Ascending aorta (tissue), 2 donors: ENCODE measurements at regions not wholly inside any gene's neighbourhood (a gene's known extent, or its start where the extent isn't known, plus 50 kb on each side); places are given as distances from the start of the nearest gene placed in this dataset.

Source experiments
- DNase-seq, 2 donors: peaks; one replicate each; pipeline ENCODE4 v3.0.0-alpha.2; 2019; ENCODE audit warnings: low spot score in 2 of 2
- H3K27ac ChIP-seq, 2 donors: fragments of 200-600 bp; sonication (generic); one replicate each; pipeline ENCODE4 v1.5.1; 2016 to 2017; ENCODE audit warnings: mild to moderate bottlenecking in 1 of 2
- H3K27me3 ChIP-seq: fragments of 200-600 bp; sonication (generic); one replicate; pipeline ENCODE4 v1.5.1; 2017
- H3K36me3 ChIP-seq, 2 donors: fragments of 200-600 bp; sonication (generic); one replicate each; pipeline ENCODE4 v1.5.1; 2016
- H3K4me1 ChIP-seq, 2 donors: fragments of 200-600 bp; sonication (generic); one replicate each; pipeline ENCODE4 v1.5.1; 2016 to 2017; ENCODE audit warnings: mild to moderate bottlenecking in 1 of 2
- H3K4me3 ChIP-seq, 2 donors: fragments of 200-600 bp; sonication (generic); one replicate each; pipeline ENCODE4 v1.5.1; 2016 to 2017; ENCODE audit warnings: mild to moderate bottlenecking in 1 of 2
- H3K9me3 ChIP-seq, 2 donors: fragments of 200-600 bp; sonication (generic); one replicate each; pipeline ENCODE4 v1.5.1; 2016
- intact Hi-C: fragments of 100-400 bp; cut with DNase I; formaldehyde crosslinking; loops from one replicate; pipeline ENCODE4 v1.15.1; 2023
- TF ChIP-seq, protein P1 (sequence below), 3 experiments: fragments of 200-600 bp in 2 of 3; fragments of 450-650 bp in 1 of 3; sonication (generic) in 2 of 3; IDR thresholded peaks; one replicate each; pipeline ENCODE4 v1.5.1; 2016 to 2019; ENCODE audit warnings: antibody characterized with exemption in 3 of 3, mild to moderate bottlenecking in 1 of 3, moderate library complexity in 1 of 3

DNA sequence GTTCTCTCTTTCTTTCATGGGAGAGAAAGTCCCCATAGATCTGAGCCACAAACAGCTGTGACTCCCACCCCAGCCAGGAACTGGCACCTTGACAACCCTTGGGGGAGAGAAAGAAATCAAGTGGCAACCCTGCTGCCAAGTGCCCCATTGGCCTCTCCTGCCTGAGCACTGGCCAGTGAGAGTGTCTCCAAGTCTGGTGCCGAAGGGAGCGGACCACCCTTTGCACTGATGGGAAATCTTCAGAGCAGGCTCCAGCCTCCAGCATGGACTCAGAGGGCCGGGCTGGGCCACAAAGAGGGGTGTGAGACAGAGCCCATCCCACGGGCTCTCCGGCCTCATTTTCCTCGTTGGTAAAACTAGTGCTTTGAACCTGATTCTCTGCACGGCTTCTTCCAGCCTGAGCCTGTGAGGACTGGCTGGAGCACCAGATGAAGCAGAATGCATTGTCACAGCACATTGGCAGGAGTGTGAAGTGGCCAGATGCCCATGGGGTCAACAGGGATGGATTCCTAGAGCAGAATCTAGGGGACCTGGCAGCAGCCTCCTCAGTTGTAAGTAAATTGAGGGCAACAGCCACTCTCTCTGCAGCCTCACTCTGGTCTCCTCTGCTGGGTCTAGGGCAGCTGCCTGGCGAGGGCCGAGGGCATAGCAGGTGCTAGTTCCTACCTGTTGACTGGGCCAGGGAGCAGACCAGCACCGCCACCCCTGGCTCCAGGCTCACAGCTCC lies 81.4 kb downstream of the TRIM29 start:
- H3K36me3 ChIP-seq = no peaks in the 10 kb centered on the region
- DNase-seq = peak in 1 of 2 donors; percentile 43
- H3K4me3 ChIP-seq = no peak overlapping the region
- TF ChIP-seq, protein P1, sequence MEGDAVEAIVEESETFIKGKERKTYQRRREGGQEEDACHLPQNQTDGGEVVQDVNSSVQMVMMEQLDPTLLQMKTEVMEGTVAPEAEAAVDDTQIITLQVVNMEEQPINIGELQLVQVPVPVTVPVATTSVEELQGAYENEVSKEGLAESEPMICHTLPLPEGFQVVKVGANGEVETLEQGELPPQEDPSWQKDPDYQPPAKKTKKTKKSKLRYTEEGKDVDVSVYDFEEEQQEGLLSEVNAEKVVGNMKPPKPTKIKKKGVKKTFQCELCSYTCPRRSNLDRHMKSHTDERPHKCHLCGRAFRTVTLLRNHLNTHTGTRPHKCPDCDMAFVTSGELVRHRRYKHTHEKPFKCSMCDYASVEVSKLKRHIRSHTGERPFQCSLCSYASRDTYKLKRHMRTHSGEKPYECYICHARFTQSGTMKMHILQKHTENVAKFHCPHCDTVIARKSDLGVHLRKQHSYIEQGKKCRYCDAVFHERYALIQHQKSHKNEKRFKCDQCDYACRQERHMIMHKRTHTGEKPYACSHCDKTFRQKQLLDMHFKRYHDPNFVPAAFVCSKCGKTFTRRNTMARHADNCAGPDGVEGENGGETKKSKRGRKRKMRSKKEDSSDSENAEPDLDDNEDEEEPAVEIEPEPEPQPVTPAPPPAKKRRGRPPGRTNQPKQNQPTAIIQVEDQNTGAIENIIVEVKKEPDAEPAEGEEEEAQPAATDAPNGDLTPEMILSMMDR (IDR thresholded peaks at IDR 0.05) = no peak
- peaks cover 0 to 2% of the 10 kb centered on the region in 2 donors for H3K4me1 ChIP-seq
- H3K9me3 ChIP-seq = no peaks in the 10 kb centered on the region
- intact Hi-C loops = no loop called here
- no peaks in the 10 kb centered on the region for H3K27me3 ChIP-seq
- H3K27ac ChIP-seq = no peak overlapping the region

DNA sequence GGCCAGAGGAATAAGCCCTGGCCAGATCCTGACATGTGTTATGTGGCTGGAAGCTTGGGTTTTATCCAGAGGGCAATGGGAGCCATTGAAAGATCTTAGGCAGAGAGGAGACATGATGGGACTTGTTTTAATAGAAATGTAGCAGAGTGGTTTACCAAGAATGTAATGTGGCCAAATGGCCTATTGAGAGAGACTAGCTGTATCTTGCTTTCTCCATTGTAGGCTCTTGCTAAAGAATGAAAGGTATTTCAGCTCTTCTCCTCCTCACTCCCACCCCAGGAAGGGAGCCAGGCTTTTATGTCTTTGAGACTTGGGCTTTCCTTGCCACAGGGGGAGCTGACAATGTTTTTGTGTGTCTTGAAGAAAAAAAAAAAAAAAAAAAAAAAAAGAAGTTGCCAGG lies 82.3 kb downstream of the TRIM29 start:
- DNase-seq = peak in 1 of 2 donors; percentile 37
- Histone ChIP-seq H3K27me3 (no peaks in the 10 kb centered on the region), H3K9me3 (no peaks in the 10 kb centered on the region), H3K36me3 (no peaks in the 10 kb centered on the region), H3K4me1 (no peaks in the 10 kb centered on the region), H3K27ac (no peak overlapping the region), H3K4me3 (no peak overlapping the region)
- TF ChIP-seq, protein P1 (IDR thresholded peaks at IDR 0.05) = no peak
- intact Hi-C loops = no loop called here

DNA sequence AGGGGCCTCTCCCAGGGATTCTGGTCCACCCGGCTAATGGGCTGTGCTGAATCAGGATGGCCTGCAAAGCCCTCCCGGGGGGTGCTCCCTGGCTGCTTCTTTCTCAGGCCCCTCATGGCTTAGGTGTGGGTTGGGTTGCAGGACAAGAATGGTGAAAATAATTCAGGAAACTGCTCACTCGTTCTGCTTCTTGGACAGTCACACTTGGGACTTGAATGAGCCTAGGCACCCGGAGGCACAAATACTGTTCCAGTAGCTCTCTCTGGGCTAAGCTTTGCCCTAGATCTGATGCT lies 83.2 kb downstream of the TRIM29 start:
- no peaks in the 10 kb centered on the region for H3K27me3 ChIP-seq

DNA sequence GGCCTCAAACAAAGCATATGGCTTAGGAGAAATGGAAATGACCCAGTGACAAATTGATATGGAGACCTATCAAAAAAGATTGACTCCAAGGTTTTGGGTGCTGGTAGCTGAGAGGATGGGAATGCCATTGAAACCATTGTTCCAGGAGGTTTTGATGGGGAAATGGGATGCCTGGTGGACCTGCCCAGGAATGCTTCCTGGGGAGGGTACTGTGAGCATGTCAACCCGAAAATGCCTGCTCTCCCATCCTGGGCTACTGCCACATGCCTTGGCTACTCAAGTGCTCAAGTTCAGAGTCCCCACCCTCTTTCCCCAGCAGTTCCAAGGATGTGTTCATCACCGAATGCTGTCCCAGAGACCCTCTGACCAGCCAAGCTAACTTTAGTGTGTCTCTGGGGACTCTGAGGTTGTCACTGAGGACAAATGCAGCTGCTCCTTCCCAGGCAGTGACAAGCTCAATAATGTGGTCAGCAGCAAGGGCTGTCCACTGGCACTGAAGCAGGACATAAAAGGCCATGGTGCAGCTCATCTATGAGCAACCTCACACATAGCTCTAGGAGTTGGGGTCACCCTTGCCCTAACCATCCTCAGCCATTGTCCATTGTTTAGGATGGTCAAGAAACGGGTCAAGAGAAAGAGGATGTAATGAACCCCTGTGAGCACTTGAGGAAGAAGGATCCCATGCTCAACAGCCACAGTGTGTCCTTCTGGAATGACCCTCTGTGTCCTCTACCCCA lies 83.7 kb downstream of the TRIM29 start:
- no peak overlapping the region for H3K4me3 ChIP-seq
- intact Hi-C loops = no loop called here
- TF ChIP-seq, protein P1 (IDR thresholded peaks at IDR 0.05) = no peak
- H3K4me1 ChIP-seq = no peaks in the 10 kb centered on the region
- H3K27me3 ChIP-seq = no peaks in the 10 kb centered on the region
- DNase-seq = peak in 1 of 2 donors; percentile 9
- H3K27ac ChIP-seq = no peak overlapping the region
- H3K36me3 ChIP-seq = no peaks in the 10 kb centered on the region
- no peaks in the 10 kb centered on the region for H3K9me3 ChIP-seq

More for the DNA sequence above, 83.2 kb downstream of the TRIM29 start:
- H3K4me1 ChIP-seq = no peaks in the 10 kb centered on the region
- H3K4me3 ChIP-seq = no peak overlapping the region
- DNase-seq = peak in 1 of 2 donors; percentile 31
- TF ChIP-seq, protein P1 (IDR thresholded peaks at IDR 0.05) = no peak
- intact Hi-C loops = no loop called here
- H3K9me3 ChIP-seq = no peaks in the 10 kb centered on the region
- no peak overlapping the region for H3K27ac ChIP-seq
- no peaks in the 10 kb centered on the region for H3K36me3 ChIP-seq

DNA sequence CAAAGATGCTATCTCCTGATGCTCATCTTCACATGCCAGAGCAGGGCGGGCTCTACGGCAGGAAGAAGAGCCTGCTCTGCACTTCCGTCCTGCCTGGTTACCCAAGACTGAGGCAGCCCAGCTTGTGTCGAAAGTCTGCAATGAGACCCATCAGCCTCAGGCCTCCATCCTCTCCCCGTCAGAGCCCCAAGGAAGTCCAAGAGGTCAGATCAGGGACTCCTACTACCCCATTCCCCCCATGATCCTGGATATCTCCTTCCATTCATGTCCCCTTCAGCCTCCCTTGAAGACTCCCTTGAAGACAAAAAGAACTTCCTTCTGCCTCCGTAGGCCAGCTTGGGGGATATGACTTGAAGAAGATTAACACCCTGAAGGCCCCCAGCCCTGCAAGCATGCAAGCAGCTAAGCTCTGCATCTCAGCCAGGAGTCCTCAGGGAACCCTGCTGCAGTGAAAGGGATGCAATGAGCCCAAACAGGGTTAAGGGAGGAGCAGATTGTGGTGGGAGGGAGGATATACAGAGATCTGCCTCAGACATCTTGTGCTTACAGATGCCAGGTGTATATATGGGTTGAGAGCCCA lies 85.6 kb downstream of the TRIM29 start:
- peak in 1 of 2 donors; percentile 19 for DNase-seq
- Histone ChIP-seq H3K27ac (no peak overlapping the region), H3K4me3 (no peak overlapping the region), H3K27me3 (no peaks in the 10 kb centered on the region), H3K36me3 (no peaks in the 10 kb centered on the region), H3K4me1 (no peaks in the 10 kb centered on the region), H3K9me3 (peaks cover 5 to 11% of the 10 kb centered on the region in 2 donors)
- intact Hi-C loops = no loop called here
- TF ChIP-seq, protein P1 (IDR thresholded peaks at IDR 0.05) = no peak
